ENCODE measurements at regions not wholly inside any gene's neighbourhood (a gene's known extent, or its start where the extent isn't known, plus 50 kb on each side); places are given as distances from the start of the nearest gene placed in this dataset.

DNA sequence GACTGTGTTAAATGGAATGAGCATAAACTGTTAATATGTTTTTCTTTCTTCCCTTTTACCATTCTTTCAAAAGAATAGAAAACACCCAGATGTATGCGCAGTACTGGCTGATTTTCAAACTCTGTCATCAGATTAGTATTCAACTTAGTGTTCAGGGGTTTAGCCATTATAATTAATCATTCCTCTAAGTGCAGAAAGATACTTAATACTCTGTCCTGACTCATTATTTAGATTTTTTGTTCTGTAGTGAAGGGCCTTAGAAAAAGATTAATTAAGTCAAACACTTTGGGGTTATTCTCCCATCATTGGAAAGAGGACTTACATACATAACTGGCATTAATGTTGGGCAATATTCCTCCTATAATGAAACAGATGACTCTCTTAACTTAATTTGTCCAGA lies 1316.7 kb upstream of the SLC10A2 start:
- TF ChIP-seq POLR2A (IDR thresholded peaks at IDR 0.05; ENCODE audit: low read depth, low read length) (no peak), POLR2AphosphoS5 (IDR thresholded peaks at IDR 0.05; ENCODE audit: low read depth, low read length) (no peak), SPI1 (IDR thresholded peaks at IDR 0.05; ENCODE audit: low read depth, low read length) (no peak), TAF1 (IDR thresholded peaks at IDR 0.05; ENCODE audit: low read depth, low read length) (no peak), POU2F2 (IDR thresholded peaks at IDR 0.05; ENCODE audit: low read depth, low read length) (no peak)

Data from GM12891 (cell line).